GM21528 (cell line): ENCODE measurements at regions not wholly inside any gene's neighbourhood (a gene's known extent, or its start where the extent isn't known, plus 50 kb on each side); places are given as distances from the start of the nearest gene placed in this dataset.
"Not testable (repeated sequence)": the region's sequence is repeated elsewhere in the genome, so short reads cannot be mapped to it uniquely, and the experiment has no call there.

ENCODE experiments used
- ATAC-seq: cut with Tn5 transposase; IDR thresholded peaks from one replicate; pipeline ENCODE4 v1.9.1; 2021; ENCODE audit warnings: mild to moderate bottlenecking, moderate library complexity; ENCODE audit not compliant: unreplicated experiment, low FRiP score

- no peak for ATAC-seq
Measured at GRCh38 chr12:34097213-34097612, 74.9 kb downstream of the ALG10 start.

- no peak for ATAC-seq
Measured at GRCh38 chr12:34105392-34105933, 83.2 kb downstream of the ALG10 start.

- no peak for ATAC-seq
Measured at GRCh38 chr12:34106172-34106571, 83.9 kb downstream of the ALG10 start.

GRCh38 chr12:34107016-34107415 is 84.7 kb downstream of the ALG10 start:
- ATAC-seq: no peak

DNA sequence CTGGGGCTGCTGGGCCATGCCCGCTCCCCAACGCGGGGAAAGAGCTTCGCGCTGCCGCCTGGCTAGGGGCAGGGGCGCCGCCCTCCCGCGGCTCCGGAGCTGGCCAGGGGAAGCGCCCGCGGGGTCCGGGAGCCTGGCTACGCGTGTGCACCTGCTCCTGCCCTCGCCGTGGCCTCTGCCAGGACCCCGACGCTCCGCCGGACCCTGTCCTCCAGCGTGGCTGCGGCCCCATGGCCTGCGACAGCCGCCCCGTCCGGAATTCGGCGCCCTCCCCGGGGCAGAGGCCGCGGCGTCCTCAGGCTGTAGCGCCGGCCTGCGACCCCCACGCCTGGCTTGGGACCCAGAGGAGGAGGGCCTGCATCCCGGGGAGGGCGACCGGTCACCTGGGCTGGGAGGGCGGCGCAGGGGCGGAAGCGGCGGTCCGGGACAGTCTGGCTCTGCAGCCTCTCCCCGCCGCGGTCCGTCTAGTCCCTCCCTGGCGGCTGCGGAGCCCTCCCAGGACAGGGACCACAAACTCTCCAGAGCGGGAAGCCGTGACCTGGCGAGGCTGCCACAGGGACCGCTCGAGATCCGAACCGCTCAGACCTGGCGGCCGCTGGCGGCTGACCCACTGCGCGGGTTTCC is 85.6 kb downstream of the ALG10 start:
- ATAC-seq: no peak

GRCh38 chr12:34108405-34108803 is 86.1 kb downstream of the ALG10 start:
- ATAC-seq: no peak

DNA sequence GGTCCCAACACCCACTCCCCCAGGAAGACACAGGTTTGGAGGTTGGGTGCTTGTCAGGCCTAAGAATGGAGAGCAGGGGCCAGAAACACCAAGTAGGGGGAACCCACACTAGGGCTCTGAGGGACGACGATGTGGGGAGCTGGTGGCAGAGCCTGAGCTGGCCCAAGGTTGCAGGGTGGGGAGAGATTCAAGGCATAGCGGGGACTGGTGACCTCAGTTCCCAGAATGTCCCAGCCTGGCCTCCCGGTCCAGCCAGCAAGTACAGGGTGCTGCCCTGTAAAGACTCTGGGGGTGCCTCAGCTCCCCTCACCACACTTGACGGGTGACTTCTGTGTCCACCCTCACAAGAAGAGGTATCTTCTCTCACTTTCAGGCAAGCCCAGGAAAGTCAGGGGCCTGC is 86.7 kb downstream of the ALG10 start:
- no peak for ATAC-seq

DNA sequence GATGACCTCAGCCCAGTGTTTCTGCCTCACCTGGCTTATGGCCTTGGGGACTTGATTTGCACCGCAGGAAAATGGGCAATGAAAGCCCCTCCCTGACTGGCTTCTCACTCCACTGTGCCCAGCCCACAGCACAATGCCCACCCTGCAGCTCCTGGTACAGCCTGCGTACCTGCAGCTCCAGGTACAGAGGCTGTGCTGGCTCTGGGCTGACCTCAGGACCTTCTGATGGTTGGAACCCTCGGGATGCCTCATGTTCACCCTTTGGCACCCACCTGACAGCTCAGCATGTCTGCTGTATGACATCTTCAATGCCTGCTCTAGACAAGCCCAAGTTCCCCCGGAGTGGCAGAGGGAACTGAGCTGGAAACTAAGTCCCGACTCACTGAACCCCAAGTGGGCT is 87.1 kb downstream of the ALG10 start:
- no peak for ATAC-seq

GRCh38 chr12:34109909-34110531 is 87.7 kb downstream of the ALG10 start:
- ATAC-seq: not testable (repeated sequence)

GRCh38 chr12:34119366-34119765 is 97.1 kb downstream of the ALG10 start:
- ATAC-seq: no peak

- ATAC-seq: no peak
Measured at GRCh38 chr12:34121360-34121759, 99.1 kb downstream of the ALG10 start.

DNA sequence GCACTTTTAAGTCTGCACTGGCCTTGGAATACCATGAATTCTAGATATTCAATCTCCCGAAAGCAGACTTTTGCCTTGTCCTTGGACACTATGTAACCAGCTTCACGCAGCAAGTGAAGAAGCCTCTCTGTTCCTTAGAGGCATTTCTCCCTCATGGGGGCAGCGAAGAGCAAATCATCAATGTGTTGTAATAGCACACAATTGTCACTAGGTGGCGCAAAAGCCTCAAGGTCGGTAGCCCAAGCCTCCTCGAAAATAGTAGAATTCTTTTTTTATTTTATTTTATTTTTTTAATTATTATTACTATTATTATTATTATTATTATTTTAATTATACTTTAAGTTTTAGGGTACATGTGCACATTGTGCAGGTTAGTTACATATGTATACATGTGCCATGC is 100.8 kb downstream of the ALG10 start:
- not testable (repeated sequence) for ATAC-seq

- no peak for ATAC-seq
Measured at GRCh38 chr12:34124608-34125007, 102.3 kb downstream of the ALG10 start.

GRCh38 chr12:34126239-34126641 is 103.9 kb downstream of the ALG10 start:
- ATAC-seq: no peak

DNA sequence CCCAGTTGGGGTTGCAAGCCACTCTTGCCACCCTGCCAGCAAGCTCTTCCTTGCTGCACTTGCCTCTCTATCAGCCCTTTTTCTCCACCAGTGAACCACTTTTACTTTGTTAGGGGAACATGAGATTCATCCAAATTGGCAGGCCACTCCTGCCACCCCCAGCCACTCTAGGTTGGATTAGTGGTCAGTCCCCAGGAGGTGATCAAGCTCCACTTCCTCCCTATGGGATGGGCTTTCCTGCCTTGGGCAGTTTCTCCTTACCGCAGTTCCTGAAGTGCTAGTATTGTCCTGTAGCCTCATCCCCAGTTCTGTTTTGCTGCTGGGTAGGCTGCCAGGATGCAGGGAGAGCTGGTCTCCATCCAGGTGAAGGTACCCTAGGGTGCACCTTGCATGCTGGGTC is 104.5 kb downstream of the ALG10 start:
- ATAC-seq: no peak

DNA sequence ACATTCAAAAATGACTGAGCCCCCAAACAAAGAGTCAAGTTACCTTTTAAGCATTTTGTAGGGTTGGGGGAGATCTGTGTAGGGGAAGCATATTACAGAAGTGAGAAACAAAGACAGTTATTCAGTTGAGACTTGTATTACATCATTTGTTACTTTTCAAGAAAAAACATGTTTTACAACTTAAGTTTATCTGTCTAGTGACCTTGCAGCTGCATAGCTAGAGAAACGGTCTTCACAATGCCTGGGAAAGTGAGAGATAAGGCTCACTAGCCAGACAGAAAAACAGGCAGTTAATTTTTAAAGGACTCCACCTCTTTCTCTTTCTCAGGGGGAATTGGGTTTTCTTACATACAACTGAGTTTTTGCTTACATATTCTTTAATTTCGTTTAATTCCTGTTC is 105.1 kb downstream of the ALG10 start:
- not testable (repeated sequence) for ATAC-seq

GRCh38 chr12:34142430-34142829 is 120.1 kb downstream of the ALG10 start:
- no peak for ATAC-seq

DNA sequence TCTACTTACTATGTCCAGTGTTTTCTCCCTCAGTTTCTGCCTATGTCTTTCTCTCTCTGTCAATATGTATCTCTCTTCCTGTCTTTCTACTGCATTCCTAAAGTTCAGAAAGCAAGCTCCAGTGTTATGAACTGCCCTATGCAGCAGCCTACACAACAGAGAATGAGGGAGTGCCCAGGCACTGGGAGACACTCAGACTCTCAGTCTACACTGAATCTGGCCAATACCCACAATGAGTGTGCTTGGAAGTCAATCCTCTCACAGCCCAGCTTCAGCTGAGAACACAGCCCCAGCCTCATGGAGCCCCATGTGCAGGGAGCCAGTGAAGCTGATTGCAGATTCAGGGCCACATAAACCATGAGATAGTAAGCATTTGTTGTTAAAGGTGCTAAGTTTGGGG is 128.7 kb downstream of the ALG10 start:
- ATAC-seq: no peak

- ATAC-seq: no peak
Measured at GRCh38 chr12:34163443-34163842, 141.1 kb downstream of the ALG10 start.

DNA sequence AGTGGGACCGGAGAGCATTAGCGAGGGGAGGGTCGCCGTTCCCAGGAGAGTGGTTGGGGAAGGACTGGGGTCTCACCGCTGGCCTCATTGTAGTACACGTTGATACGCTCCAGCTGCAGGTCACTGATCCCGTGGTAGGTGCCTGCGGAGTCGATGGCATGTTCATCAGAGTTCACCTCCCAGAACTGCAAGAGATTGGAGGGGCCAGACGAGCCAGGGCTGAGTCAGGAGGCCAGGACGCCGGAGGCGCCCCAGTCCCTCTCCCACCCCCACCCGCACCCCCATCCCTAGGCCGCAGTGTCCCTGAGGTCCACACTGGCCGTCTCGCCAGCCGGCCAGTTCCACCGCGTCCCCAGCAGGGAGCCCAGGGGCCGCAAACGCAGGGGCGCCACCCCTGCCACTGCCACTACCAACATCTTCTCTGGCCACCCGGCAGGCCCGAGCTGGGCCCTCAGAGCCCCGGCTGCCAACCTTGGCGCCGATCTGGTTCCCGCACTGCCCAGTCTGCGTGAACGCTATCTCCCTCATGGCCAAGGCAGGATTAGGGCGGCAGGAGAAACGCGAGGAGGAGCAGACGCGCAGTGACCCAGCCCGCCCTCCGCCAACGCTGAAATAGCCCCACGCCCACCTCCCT is 144.2 kb downstream of the ALG10 start:
- ATAC-seq: no peak

DNA sequence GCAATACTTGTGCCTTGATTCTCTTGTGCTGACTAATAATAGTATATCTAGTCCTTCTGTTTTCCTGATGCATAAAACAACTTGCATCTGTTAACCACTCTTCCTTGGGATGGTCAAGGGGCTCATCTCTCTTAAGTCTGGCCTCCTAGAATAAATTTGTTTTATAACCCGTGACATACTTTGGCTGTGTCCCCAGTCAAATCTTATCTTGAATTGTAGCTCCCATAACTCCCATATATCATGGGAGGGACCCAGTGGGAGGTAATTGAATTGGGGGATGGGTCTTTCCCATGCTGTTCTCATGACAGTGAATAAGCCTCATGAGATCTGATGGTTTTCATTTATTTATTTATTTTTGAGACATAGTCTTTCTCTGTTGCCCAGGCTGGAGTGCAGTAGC is 146.2 kb downstream of the ALG10 start:
- ATAC-seq: not testable (repeated sequence)

DNA sequence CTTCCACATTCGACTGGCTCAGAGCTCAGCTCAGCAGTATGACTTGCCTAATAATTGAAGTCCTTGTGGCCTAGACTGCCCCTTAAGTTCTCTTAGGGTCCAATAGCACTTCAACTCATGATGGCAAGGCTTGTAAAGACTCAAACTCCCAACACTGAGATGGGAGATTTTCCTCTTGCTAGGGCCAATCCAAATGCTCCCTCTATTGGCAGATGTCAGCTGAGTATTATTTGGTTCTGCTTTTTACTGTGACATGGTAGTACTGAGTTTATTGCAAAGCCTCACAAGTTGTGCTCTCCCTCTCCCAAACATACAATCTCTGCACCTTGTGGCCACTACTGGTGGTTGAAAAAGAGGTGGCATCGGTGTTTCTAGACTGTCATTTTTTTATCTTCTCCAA is 164.2 kb downstream of the ALG10 start:
- no peak for ATAC-seq
